ENCODE measurements at regions not wholly inside any gene's neighbourhood (a gene's known extent, or its start where the extent isn't known, plus 50 kb on each side); places are given as distances from the start of the nearest gene placed in this dataset.

- no peaks in the 10 kb centered on the region for H3K27me3 ChIP-seq
- no peak overlapping the region for H3K27ac ChIP-seq
- H3K9me3 ChIP-seq: no peaks in the 10 kb centered on the region
- no peaks in the 10 kb centered on the region for H3K36me3 ChIP-seq
- H3K4me3 ChIP-seq: no peak overlapping the region
- TF ChIP-seq CTCF (IDR thresholded peaks at IDR 0.05): no peak
- no peak for TF ChIP-seq POLR2AphosphoS5 (IDR thresholded peaks at IDR 0.05; ENCODE audit: insufficient read depth in 1 of 2, low read depth in 1 of 2)
- no peaks in the 10 kb centered on the region for H3K4me1 ChIP-seq
- intact Hi-C loops (cut with DNase I): no loop called here
- no peak for DNase-seq (ENCODE audit: extremely low spot score in 2 of 2)
Observed at GRCh38 chr16:50933262-50933661, 191.4 kb downstream of the CYLD start.

- TF ChIP-seq POLR2A (IDR thresholded peaks at IDR 0.05): no peak
- TF ChIP-seq POLR2AphosphoS5 (IDR thresholded peaks at IDR 0.05; ENCODE audit: insufficient read depth in 1 of 2, low read depth in 1 of 2): no peak
- no peak for TF ChIP-seq CTCF (IDR thresholded peaks at IDR 0.05)
- H3K4me3 ChIP-seq: no peak overlapping the region
- no peaks in the 10 kb centered on the region for H3K4me1 ChIP-seq
- H3K27ac ChIP-seq: no peak overlapping the region
- H3K9me3 ChIP-seq: no peaks in the 10 kb centered on the region
- H3K27me3 ChIP-seq: no peaks in the 10 kb centered on the region
- DNase-seq (ENCODE audit: extremely low spot score in 2 of 2): no peak
- intact Hi-C loops (cut with DNase I): no loop called here
- no peaks in the 10 kb centered on the region for H3K36me3 ChIP-seq
Observed at GRCh38 chr16:50932348-50932935, 190.6 kb downstream of the CYLD start.

- TF ChIP-seq CTCF (IDR thresholded peaks at IDR 0.05) (no peak), POLR2A (IDR thresholded peaks at IDR 0.05) (no peak), POLR2AphosphoS5 (IDR thresholded peaks at IDR 0.05; ENCODE audit: insufficient read depth in 1 of 2, low read depth in 1 of 2) (no peak)
- DNase-seq (ENCODE audit: extremely low spot score in 2 of 2): no peak
- intact Hi-C loops (cut with DNase I): no loop called here
Observed at GRCh38 chr16:50928065-50928464, 186.2 kb downstream of the CYLD start.

GRCh38 chr16:50925758-50926357, 184.0 kb downstream of the CYLD start:
- DNase-seq (ENCODE audit: extremely low spot score in 2 of 2): no peak
- Histone ChIP-seq H3K27me3 (no peaks in the 10 kb centered on the region), H3K4me1 (no peaks in the 10 kb centered on the region), H3K27ac (no peak overlapping the region), H3K36me3 (no peaks in the 10 kb centered on the region), H3K9me3 (no peaks in the 10 kb centered on the region), H3K4me3 (no peak overlapping the region)
- intact Hi-C loops (cut with DNase I): no loop called here
- TF ChIP-seq POLR2A (IDR thresholded peaks at IDR 0.05): no peak
- no peak for TF ChIP-seq CTCF (IDR thresholded peaks at IDR 0.05)
- TF ChIP-seq POLR2AphosphoS5 (IDR thresholded peaks at IDR 0.05; ENCODE audit: insufficient read depth in 1 of 2, low read depth in 1 of 2): no peak

More at GRCh38 chr16:50928065-50928464, 186.2 kb downstream of the CYLD start:
- no peaks in the 10 kb centered on the region for H3K36me3 ChIP-seq
- no peaks in the 10 kb centered on the region for H3K4me1 ChIP-seq
- H3K27me3 ChIP-seq: no peaks in the 10 kb centered on the region
- no peaks in the 10 kb centered on the region for H3K9me3 ChIP-seq
- H3K27ac ChIP-seq: no peak overlapping the region
- H3K4me3 ChIP-seq: no peak overlapping the region

GRCh38 chr16:50924759-50925545, 183.1 kb downstream of the CYLD start:
- Histone ChIP-seq H3K27ac (no peak overlapping the region), H3K9me3 (no peaks in the 10 kb centered on the region), H3K27me3 (no peaks in the 10 kb centered on the region), H3K4me1 (no peaks in the 10 kb centered on the region), H3K36me3 (no peaks in the 10 kb centered on the region), H3K4me3 (no peak overlapping the region)
- no peak for DNase-seq (ENCODE audit: extremely low spot score in 2 of 2)
- TF ChIP-seq CTCF (IDR thresholded peaks at IDR 0.05): no peak
- TF ChIP-seq POLR2AphosphoS5 (IDR thresholded peaks at IDR 0.05; ENCODE audit: insufficient read depth in 1 of 2, low read depth in 1 of 2): no peak
- TF ChIP-seq POLR2A (IDR thresholded peaks at IDR 0.05): no peak
- intact Hi-C loops (cut with DNase I): no loop called here
